Amniotic epithelial cell (primary cell): ENCODE measurements at regions not wholly inside any gene's neighbourhood (a gene's known extent, or its start where the extent isn't known, plus 50 kb on each side); places are given as distances from the start of the nearest gene placed in this dataset.

Source experiments
- DNase-seq: peaks from one replicate; pipeline ENCODE4 v3.0.0-alpha.2; 2010; ENCODE audit warnings: low read depth

DNA sequence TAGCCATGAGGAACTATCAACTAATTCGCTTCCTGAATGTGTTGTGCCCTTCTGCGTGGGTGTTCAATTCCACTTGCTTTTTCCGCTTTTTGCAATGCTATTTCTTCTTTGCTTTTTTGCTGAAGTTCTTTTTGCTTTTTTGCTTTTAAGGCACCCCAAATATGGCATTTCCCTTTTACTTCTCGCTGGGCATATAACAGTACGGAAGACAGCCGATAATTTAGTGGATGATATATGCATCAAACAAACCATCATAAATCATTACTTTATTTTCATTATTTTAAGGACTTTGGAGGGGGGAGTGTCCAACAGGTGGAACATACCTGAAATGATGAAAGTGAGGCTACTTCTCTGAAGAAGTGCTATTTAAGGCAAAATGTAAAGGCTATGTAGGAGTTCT lies 277.0 kb upstream of the MTPN start:
- DNase-seq = no peak

DNA sequence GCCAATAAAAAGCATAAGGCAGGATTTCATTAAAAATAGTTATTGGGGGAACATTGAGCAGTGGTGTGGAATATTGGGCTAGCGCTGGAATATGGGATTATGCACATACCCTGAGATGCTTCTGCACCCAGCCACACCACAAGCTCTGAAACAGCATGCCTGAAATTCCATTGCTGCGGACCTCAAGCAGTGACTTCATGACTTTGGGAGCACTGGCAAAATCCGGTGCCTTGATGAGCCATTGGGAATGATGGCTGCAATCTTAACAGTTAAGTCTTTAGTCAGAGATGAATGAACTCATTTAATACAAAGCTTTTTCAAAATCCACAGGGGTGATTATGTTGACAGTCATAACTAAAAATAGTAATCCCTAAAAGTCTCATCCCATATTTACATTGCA lies 274.7 kb upstream of the MTPN start:
- no peak for DNase-seq

DNA sequence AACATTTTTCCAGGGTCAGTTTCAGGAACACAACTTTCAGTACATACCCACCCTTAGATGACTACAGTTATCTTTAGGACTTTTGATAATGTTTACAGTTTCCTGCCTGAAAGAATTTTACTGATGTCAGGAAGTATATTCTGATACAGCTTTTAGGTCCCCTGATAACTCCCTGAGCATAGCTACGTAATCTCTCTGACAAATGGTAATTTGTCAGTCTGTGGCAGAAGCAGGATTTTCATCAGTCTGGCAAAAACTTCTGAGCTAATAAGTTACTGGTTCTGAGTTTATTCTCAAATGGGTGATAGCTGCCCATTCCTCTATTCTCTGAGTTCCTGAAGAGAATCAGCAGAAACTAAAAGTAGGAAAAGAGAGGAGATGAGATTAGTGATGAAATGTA lies 270.1 kb upstream of the MTPN start:
- peak; percentile 25 for DNase-seq

DNA sequence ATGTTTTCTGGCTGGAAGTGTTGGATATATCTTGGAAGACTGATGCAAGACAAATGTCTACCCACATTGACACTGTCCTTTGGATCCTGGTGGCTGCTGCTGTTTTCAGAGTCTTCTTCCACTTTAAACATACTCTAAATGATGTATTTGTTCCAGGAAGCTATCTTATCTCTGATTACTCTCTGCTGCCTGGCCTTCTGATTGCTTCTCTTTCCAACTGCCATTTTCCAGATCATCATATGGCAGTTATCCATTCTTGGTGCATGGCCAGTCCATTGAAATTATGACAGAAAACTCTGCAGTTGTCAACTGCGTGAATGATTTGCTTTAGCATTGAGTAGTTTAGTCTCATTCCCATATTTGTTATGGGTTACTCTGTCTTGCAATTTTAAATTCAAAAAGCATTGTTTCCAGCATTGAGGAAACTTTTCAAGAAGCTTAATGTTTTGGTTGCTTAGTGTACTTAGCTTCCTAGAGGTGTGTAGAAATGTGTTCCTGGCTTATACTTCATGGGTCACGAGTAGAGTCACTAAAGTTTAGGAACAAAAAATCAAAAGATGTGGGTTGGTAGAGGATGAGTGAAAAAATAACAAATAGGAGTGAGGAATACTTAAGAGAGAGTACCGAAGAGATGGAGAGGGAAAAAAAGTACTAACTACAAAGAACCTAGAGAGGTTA lies 268.3 kb upstream of the MTPN start:
- no peak for DNase-seq

DNA sequence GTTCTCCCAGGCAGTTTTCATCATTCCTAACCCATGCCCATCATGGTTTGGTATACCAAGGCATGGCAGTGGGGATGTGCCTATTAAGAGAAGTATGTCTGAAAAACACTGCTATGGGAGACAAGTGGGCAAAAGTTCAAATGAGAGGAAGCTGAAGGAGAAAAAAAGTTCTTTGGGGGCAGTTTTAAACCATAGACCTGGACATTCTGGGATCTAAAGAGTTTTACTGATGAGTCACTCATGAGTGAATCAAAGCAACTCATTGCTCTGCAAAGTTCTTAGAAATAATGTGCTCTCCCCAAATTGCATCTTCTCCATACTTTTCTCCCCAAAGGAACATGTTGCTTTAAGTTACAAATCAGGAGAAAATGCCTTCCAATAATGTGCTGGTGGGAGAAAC lies 256.9 kb upstream of the MTPN start:
- DNase-seq = no peak

DNA sequence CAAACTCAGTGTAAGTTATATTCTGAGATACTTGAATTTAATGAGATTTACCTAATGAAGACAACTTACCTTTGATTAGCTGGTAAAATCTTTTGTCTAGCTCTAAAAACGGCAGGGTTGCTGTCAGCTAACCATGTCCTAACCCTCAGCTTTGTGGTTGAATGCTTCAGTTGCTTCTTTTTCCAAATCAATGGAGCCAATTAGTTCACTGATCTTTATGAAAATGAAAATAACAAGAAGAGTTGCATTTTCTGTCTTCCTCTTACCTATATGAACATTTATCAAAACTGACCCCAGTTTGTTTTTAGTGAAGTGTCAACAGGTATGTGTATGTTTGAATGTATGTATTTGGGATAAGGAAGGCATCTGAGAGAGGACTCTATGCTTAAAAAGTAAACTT lies 253.1 kb upstream of the MTPN start:
- DNase-seq = no peak

DNA sequence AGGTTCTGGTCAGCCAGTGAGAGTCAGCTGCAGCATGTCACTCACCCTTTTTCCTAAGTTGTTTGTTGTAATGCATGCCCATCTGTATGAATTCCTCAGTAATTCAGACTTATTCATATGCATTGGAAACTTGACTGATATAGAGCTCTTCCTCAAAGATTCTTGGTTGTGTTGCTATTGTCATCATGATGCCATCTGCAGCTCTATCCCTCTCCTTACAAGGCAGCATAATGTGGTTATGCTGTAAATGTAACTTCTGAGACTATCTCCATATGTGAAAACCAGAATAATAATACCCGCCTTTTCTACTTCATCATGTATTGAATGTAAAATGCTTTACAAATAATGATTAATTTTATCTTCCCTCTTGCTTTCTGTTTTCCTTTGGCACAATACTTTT lies 252.6 kb upstream of the MTPN start:
- DNase-seq = no peak

DNA sequence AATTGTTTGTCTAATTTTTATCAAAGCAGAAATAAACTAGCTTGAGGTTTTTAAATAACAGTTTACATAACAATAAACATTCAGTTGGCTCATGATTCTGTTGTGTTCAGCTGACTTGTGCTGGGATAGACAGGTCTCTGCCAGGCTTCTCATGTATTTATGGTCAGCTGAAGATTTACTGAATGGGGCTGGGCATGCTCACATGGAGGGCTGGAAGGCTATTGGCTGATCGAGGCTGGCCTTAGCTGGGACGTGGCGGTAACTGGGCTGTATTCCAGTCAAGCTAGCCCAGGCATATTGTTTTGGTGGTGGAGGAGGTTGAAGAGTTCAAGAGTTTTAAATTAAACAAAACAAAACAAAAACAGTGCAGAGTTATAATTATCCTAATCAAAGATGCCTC lies 251.0 kb upstream of the MTPN start:
- DNase-seq = no peak

DNA sequence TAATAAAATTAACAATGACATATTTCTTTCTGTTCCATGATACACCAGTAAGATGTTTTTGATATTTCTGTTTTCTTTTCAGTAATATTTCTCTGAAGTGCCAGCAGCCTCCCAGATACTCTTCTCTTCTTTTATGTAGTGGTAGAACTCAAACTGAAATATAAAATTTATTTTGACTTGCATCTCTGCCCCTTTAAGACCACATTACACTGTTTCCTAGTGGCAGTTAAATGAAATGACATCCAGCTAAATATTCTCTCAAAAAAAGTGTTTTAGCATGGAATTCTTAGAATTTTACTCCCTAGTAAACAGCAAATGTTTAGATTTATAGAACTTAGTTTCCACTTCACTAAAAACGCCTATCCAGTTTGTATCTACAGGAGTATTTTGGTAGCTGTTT lies 237.2 kb upstream of the MTPN start:
- DNase-seq = no peak

DNA sequence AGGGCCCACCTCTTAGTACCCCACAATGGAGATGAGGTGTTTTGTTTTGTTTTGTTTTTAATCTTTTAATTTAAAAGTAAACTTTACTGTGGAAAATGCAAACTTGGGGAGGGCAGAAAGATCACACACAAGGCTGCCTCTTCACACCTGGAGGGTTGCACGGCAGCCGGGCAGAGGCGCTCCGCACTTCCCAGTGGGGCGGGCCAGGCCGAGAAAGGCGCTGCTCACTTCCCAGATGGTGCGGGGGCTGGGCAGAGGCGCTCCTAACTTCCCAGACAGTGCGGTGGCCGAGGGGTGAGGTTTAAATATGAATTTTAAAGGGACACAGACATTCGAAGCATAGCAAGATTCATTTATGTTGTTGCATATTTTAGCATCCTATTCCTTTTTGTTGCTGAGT lies 235.9 kb upstream of the MTPN start:
- no peak for DNase-seq

DNA sequence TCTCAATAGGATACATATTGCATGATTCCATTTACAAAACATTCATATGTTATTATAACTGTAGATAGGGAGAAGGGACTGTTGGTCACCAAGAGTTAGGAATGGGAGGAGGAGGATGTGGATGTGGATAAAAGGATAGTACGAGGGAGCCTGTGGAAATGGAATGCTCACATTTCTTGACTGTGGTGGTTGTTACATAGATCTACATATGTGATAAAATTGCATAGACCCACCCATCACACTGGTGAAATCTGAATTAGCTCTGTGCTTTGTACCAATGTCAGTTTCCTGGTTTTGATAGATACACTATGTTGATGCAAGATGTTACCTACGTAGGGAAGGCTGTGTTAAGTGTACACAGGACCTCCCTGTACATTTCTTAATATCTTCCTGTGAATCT lies 233.5 kb upstream of the MTPN start:
- no peak for DNase-seq

DNA sequence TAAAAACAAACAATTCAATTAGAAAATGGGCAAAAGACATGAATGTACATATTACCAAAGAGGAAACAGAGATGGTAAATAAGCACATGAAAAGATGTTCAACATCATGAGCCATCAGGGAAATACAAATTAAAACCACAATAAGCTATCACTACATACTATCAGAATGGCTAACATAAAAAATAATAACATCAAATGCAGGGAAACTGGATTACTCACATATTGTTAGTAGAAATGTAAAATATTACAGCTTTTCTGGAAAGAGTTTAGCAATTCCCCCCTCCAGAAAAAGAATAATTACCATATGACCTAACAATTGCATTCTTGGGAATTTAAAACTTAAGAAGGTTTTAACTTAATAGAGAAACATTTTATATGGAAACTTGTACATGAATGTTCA lies 232.9 kb upstream of the MTPN start:
- peak; percentile 1 for DNase-seq

DNA sequence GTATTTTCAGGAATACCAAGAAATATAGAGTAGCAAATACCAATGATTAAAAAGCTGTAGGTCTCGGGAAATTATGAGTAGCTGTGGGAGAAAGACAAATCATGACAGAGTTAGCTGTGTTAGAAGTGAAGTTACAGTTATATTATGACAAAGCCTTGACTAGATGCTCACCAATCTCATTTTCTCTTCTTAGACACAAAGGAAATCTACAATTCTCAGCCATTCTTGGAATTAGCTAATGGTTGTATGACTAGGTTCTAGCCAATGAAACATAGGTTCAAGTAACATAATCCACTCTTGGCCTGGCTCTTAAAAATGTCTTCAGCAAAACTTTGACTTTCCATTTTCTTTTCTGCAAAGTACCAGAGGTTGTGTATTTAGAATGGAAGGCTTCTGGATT lies 228.8 kb upstream of the MTPN start:
- DNase-seq = no peak

DNA sequence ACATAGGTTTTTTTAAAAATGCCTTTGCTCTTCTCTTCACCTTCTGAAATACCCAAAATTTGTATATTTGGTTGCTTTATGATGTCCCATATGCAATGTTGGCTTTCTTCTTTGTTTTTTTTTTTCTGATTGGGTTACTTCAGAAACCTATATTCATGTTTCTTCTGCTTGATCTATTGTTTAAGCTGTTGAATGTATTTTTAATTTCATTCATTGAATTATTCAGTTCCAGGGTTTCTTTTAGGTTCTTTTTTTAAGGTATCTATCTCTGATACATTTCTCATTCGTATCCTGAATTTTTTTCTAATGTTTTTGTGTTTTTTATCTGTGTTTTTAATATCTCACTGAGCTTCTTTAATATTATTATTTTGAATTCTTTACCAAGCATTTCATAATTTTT lies 221.0 kb upstream of the MTPN start:
- DNase-seq = no peak

DNA sequence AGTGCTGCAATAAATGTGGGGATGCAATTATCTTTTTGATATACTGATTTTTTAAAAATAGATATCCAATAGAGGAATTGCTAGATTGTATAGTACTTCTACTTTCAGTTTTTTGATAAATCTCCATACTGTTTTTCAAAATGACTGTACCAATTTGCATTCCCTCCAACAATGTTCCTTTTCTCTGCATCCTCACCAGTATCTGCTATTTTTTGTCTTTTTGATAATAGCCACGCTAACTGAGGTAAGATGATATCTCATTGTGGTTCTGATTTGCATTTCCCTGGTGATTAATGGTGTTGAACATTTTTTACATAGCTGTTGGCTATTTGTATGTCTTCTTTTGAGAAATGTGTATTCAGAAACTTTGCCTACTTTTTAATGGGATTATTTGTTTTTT lies 217.7 kb upstream of the MTPN start:
- no peak for DNase-seq

DNA sequence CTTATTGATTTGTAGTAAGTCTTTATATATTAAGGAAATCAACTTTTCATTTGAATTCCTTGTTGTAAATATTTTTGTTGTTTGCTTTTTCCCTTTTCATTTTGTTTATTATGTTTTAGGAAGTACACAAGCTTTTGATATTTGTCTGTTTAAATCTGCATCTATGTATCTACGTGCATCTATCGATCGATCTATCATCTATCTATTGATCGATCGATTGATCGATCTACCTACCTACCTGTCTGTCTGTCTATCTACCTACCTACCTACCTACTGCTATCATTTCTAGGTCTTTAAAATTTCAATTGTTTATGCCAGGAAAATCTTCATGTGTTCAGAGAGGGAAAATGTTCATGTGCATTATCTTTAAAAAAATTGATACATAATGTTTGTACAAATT lies 216.8 kb upstream of the MTPN start:
- DNase-seq = no peak

DNA sequence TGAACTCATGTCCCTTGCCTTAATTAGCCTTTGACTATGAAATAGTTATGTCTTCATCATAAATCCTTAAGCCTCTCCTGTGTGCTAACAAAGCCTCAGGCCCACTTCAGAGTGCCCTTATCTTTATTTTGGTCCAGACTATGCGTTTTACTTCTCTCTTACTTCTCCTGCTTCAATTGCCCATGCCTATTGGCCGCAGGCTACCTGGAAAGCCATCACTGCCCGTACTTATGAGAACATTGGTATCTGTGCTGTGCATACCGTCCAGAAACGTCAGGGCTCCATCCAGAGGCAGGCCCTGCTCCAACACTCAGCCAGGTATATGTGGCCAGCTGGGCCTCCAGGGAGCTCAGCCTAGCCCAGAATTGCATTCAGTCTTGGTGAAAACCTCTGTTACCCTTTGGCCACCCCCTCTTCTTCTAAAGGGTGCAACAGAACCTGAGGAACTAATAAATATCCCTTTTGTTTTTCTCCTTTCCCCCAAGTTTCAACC lies 212.4 kb upstream of the MTPN start:
- no peak for DNase-seq

DNA sequence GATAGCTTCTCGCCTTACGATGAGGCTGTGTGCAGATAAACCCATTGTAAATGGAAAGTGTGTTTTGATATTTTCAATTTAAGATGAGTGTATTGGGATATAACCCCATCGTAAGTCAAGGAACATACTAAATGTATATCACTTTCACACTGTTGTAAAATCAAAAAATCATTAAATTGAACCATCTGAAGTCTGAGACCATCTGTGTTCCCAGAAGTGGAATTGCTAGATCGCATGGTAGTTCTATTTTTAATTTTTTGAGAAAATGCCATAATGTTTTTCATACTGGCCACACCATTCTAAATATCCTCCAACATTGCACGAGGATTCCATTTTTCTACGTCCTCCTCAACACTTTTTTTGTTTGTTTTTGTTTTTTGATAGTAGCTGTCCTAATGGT lies 209.1 kb upstream of the MTPN start:
- DNase-seq = no peak

DNA sequence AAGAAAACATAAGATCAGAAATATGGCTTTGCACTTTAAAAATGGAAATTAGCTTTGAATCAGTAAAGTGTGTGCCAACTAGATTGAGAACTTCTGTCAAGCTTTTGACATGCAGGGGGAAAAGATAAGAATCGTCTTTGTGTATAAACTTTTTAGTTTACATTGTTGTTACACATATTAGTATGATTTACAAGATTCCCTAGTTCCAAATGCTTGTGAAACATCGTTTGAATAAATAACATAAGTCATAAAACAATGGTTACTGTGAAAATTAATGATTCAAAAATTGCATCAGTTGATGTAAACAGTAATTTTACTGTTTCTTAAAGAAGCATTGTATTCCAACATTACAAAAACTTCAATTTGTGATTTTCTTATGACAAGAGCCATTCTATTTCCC lies 207.6 kb upstream of the MTPN start:
- DNase-seq = no peak

DNA sequence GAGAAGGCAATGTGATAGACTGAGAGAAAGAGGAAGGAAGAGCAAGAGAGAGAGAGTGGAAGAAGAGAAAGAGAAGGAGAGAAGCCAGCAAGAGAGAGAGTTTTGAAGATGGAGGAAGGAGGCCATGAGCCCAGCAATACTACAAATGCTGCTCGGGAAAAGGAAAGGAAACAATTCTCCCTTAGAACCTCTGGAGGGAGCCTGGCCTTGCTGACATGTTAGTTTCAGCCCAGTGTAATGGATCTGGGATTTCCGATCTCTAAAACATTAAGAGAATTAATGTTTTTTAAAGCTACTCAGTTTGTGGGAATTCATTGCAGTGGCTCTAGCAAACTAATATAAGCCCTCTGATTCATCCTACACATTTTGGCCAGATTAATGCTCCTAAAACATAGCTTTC lies 206.8 kb upstream of the MTPN start:
- peak; percentile 40 for DNase-seq

DNA sequence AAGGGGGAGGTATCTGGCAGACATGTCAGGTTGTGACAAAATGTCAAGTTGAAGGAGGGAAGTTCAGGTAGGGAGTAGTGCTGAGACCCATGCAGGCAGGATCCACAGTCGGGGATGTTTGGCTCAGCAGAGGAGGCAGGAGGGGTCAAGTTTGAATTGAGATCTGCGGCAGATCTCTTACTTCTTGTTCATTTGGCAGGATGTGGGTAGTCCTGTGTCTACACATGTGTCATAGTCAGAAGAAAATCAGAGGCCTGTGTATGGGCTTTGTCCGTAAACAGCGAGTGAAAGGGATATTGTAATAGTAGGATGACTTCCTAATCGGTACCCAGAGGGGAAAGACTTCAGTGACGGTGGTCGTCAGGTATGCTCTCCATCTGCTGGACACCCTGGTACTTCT lies 203.8 kb upstream of the MTPN start:
- DNase-seq = no peak

DNA sequence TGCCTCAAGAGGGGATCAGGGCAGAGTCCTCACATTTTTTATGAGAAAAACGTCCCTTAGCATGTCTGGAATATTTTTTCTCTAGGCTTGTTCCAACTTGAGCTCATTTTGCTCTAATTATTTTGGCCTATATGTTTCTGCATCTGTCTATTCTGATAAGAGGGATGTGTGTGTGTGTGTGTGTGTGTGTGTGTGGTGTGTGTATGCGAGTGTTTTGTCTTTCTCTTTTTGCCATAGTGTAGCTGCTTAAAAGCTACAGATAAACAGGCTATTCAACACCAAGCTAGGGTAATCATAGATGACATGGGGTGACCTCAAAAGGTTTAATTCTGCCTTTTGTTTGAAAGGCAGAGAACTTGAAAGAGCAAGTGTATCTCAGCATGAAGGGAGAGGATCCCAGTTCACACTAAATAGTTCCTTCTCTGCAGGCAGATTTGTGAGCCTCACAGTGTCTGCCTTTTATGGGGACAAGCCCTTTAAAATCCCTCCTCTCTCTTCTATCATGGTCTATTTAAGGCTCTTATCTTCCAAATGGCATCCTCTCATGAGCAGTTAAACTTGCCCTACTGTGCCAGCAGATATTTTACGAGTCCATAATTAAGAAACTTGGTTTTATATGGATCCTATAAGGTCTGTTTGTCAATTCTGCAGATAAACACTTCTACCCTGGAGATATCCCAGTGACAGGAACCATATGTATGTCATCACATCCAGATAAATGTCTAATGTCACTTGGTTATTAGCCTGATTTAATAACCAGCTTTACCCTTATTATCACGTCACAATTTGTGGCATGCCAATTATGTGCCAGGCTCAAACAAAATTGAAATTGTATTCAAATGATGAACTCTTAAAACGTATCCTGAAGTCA lies 202.9 kb upstream of the MTPN start:
- DNase-seq = no peak

DNA sequence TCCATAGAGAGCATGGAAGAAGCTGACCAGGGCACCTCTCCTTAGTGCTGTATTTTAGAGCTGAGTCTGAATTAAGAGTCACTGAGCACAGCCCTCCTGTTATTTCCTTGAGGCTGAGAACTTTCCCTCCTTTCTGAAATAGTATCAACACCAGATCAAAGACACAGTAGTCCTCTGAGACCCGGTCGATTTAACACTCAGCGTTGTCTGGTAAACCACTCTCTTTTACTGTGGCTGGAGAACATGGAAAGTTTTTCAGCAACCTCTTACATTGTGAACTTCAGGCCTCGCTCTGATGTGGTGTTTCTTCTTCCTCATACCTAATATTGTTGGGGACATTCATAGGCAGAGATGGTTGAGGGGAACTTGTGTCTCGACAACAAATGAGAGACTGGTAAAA lies 202.0 kb upstream of the MTPN start:
- DNase-seq = no peak
